ENCODE measurements at regions not wholly inside any gene's neighbourhood (a gene's known extent, or its start where the extent isn't known, plus 50 kb on each side); places are given as distances from the start of the nearest gene placed in this dataset.

DNA sequence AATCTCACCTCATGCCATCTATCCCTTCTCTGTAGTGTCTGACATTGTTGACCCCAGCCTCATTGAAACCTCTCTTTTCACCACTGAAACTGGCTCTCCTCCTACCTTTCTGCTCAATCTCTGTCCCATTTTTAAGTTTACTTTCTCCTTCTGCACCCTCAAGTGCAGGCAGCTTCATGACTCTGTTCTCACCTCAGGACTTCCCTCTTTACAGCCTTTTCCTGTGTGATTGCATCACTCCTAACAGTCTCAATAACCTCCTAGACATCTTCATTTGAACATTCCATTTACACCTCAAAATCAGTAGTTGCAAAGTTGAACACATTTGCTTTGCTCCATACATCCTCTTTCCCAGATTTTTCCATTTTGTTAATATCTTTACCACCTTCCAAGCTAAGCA is 172.1 kb downstream of the RASEF start:
- peaks cover 6% of the 10 kb centered on the region for H3K4me1 Mint-ChIP-seq
- no peak overlapping the region for H3K27ac Mint-ChIP-seq
- no peaks in the 10 kb centered on the region for H3K36me3 Mint-ChIP-seq (ENCODE audit: low read depth)
- H3K4me3 Mint-ChIP-seq: no peak overlapping the region
- H3K27me3 Mint-ChIP-seq (ENCODE audit: low read depth): no peaks in the 10 kb centered on the region
- TF ChIP-seq, protein P1, sequence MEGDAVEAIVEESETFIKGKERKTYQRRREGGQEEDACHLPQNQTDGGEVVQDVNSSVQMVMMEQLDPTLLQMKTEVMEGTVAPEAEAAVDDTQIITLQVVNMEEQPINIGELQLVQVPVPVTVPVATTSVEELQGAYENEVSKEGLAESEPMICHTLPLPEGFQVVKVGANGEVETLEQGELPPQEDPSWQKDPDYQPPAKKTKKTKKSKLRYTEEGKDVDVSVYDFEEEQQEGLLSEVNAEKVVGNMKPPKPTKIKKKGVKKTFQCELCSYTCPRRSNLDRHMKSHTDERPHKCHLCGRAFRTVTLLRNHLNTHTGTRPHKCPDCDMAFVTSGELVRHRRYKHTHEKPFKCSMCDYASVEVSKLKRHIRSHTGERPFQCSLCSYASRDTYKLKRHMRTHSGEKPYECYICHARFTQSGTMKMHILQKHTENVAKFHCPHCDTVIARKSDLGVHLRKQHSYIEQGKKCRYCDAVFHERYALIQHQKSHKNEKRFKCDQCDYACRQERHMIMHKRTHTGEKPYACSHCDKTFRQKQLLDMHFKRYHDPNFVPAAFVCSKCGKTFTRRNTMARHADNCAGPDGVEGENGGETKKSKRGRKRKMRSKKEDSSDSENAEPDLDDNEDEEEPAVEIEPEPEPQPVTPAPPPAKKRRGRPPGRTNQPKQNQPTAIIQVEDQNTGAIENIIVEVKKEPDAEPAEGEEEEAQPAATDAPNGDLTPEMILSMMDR (IDR thresholded peaks at IDR 0.05; ENCODE audit: unreplicated experiment in 3 of 3): no peak
- H3K9me3 Mint-ChIP-seq: no peaks in the 10 kb centered on the region

DNA sequence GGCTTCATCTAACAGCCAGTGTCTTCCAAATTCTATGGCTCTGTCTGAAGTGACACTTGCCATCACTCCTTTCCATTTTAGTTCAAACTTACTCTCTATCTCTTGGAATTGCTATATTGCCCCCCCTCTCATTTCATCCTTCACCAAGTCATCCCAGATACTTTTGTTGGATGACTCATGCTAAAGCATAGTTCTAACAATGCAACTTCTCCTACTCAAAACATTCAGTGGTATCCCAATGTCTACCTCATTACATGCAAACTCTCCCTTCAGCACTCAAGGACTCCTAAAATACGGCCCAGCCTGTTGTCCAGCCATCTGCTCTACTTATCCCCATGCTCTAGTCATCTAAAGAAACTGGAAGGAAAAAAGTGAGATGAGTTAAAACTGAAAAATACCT is 171.6 kb downstream of the RASEF start:
- Mint-ChIP-seq H3K9me3 (no peaks in the 10 kb centered on the region), H3K4me3 (no peak overlapping the region), H3K27me3 (ENCODE audit: low read depth) (no peaks in the 10 kb centered on the region), H3K4me1 (peaks cover 6% of the 10 kb centered on the region), H3K36me3 (ENCODE audit: low read depth) (no peaks in the 10 kb centered on the region), H3K27ac (no peak overlapping the region)
- TF ChIP-seq, protein P1 (IDR thresholded peaks at IDR 0.05; ENCODE audit: unreplicated experiment in 3 of 3): no peak

DNA sequence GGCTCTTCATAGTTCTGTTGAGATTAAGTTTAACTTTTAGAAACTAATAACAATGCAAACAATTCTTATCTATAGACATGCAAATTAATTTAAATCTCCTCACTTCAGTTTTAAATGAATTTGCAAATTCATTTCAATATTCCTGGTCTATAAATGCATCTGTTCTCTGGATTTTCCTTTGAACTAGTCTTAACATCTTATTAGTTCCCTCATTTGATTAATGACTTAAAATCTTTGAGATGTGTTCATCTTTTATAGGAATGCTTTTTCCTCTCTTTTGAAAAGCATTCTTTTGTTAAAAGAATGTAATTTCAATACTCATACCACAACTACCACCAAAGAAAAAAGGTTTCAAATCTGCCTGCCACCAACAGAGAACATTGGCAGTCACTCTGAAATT is 169.4 kb downstream of the RASEF start:
- no peaks in the 10 kb centered on the region for H3K9me3 Mint-ChIP-seq
- H3K4me3 Mint-ChIP-seq: no peak overlapping the region
- H3K27me3 Mint-ChIP-seq (ENCODE audit: low read depth): no peaks in the 10 kb centered on the region
- H3K36me3 Mint-ChIP-seq (ENCODE audit: low read depth): no peaks in the 10 kb centered on the region
- H3K4me1 Mint-ChIP-seq: peaks cover 6% of the 10 kb centered on the region
- TF ChIP-seq, protein P1 (IDR thresholded peaks at IDR 0.05; ENCODE audit: unreplicated experiment in 3 of 3): no peak
- no peak overlapping the region for H3K27ac Mint-ChIP-seq

DNA sequence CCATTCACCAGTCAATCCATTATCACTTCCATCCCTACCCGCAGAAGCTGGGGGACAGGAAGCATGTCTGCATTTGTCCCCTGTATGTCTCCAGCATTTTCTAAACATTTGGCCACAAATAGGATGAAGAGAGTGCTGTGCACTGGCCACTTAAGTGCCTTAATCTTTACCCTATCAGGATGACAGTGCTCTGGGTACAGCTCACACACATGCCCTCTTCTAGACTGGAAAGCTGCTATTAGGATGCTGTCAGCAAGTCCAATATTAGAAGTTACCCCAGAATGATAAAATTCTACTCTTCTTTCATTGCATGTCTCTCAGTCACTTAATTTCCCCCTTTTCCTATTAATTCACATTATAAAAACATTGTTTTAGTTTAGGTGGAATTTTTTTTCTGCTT is 168.4 kb downstream of the RASEF start:
- H3K36me3 Mint-ChIP-seq (ENCODE audit: low read depth): no peaks in the 10 kb centered on the region
- peaks cover 6% of the 10 kb centered on the region for H3K4me1 Mint-ChIP-seq
- H3K4me3 Mint-ChIP-seq: no peak overlapping the region
- no peaks in the 10 kb centered on the region for H3K9me3 Mint-ChIP-seq
- no peak overlapping the region for H3K27ac Mint-ChIP-seq
- no peaks in the 10 kb centered on the region for H3K27me3 Mint-ChIP-seq (ENCODE audit: low read depth)
- TF ChIP-seq, protein P1 (IDR thresholded peaks at IDR 0.05; ENCODE audit: unreplicated experiment in 3 of 3): no peak

DNA sequence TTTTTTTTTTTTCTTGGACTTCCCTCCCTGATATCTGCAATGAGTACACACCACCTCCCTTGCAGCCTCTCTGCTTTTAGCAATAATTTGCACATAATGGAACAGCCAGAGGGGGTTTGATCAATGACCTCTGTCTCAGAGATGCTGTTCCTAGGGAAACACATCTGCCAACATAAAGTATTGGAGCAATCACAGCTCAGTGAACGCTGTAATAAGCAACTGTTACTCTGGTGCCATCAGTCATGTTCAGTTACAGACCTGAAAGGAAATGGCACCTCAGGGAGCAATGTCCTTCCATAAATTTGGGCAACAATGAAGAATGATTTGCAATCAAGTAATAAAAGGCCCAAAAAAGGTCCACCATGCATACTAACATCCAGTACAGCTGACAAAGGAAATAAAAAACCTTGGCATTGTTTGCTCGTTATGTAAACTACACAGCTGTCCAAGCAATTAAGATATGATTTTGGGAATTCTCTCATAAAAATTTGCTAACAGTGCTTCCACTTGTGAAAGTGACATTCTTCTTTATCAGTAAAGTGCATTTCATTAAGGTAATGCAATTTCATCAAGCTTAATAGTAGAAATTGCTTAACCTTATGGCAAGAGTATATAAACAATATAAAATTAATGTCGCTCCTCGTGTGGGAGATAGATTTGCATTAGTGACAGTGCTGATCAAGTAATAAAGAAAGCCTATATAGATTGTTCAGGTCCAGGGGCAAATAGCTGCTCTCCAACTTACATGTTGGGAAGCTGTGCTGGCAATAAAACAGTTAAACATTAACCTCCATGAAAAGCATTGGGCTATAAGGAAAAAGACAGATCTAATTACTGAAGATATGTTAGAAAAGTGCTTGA is 167.8 kb downstream of the RASEF start:
- Mint-ChIP-seq H3K9me3 (no peaks in the 10 kb centered on the region), H3K4me1 (peaks cover 6% of the 10 kb centered on the region)

More for the DNA sequence above, 167.8 kb downstream of the RASEF start:
- Mint-ChIP-seq H3K27ac (peak overlapping the region in 1 of 3 experiments; percentile 66), H3K27me3 (ENCODE audit: low read depth) (no peaks in the 10 kb centered on the region), H3K4me3 (no peak overlapping the region), H3K36me3 (ENCODE audit: low read depth) (no peaks in the 10 kb centered on the region)
- TF ChIP-seq, protein P1 (IDR thresholded peaks at IDR 0.05; ENCODE audit: unreplicated experiment in 3 of 3): no peak

Data from nephron (organoid).